OCI-LY1 (cell line): ENCODE measurements at regions not wholly inside any gene's neighbourhood (a gene's known extent, or its start where the extent isn't known, plus 50 kb on each side); places are given as distances from the start of the nearest gene placed in this dataset.
A peak's percentile ranks its signal among the peaks of the same experiment; 100 is the strongest.

Experiments
- H2AFZ ChIP-seq: fragments of 200-600 bp; sonication (generic), shearing (Covaris generic); 2 replicates; pipeline ENCODE4 v1.6.0; 2014; ENCODE audit warnings: antibody characterized with exemption, mild to moderate bottlenecking, low read length
- H3F3A ChIP-seq: fragments of 200-600 bp; sonication (generic), shearing (Covaris generic); 2 replicates; pipeline ENCODE4 v1.6.0; 2014; ENCODE audit warnings: mild to moderate bottlenecking, antibody characterized with exemption, low read length, moderate library complexity; ENCODE audit not compliant: insufficient read depth
- H3K27ac ChIP-seq: fragments of 200-600 bp; sonication (generic); 2 replicates; pipeline ENCODE4 v1.5.1; 2014; ENCODE audit warnings: low read length, mixed run types, mild to moderate bottlenecking, low read depth; ENCODE audit not compliant: poor library complexity, severe bottlenecking
- H3K27me3 ChIP-seq: fragments of 200-600 bp; sonication (generic); 2 replicates; pipeline ENCODE4 v1.6.0; 2014; ENCODE audit warnings: antibody characterized with exemption, mild to moderate bottlenecking, low read length, moderate library complexity; ENCODE audit not compliant: insufficient read depth
- H3K36me3 ChIP-seq: fragments of 200-600 bp; sonication (generic); 2 replicates; pipeline ENCODE4 v1.6.1; 2014; ENCODE audit warnings: mild to moderate bottlenecking, antibody characterized with exemption, low read length, moderate library complexity, mixed read lengths; ENCODE audit not compliant: insufficient read depth
- H3K4me1 ChIP-seq: fragments of 200-600 bp; sonication (generic); 2 replicates; pipeline ENCODE4 v1.5.1; 2014; ENCODE audit warnings: mild to moderate bottlenecking, low read length, moderate library complexity; ENCODE audit not compliant: insufficient read depth, severe bottlenecking
- H3K4me2 ChIP-seq: fragments of 200-600 bp; sonication (generic), shearing (Covaris generic); 2 replicates; pipeline ENCODE4 v1.6.1; 2014; ENCODE audit warnings: low read length
- H3K4me3 ChIP-seq: fragments of 200-600 bp; sonication (generic); 2 replicates; pipeline ENCODE4 v1.5.1; 2014; ENCODE audit warnings: low read length, low read depth, mild to moderate bottlenecking, mixed read lengths; ENCODE audit not compliant: poor library complexity, severe bottlenecking
- H3K79me2 ChIP-seq: fragments of 200-600 bp; shearing (Covaris generic); 2 replicates; pipeline ENCODE4 v1.6.1; 2016; ENCODE audit warnings: mixed run types, low read length, mixed read lengths; ENCODE audit not compliant: insufficient read depth
- H3K9ac ChIP-seq: fragments of 200-600 bp; sonication (generic), shearing (Covaris generic); 2 replicates; pipeline ENCODE4 v1.6.1; 2014; ENCODE audit warnings: mild to moderate bottlenecking, low read length, mixed read lengths
- H3K9me2 ChIP-seq: fragments of 200-600 bp; sonication (generic), shearing (Covaris generic); 2 replicates; pipeline ENCODE4 v1.6.1; 2014; ENCODE audit warnings: low read depth, mild to moderate bottlenecking, low read length, mixed read lengths
- H3K9me3 ChIP-seq: fragments of 200-600 bp; shearing (Covaris generic); 2 replicates; pipeline ENCODE4 v1.6.1; 2014; ENCODE audit warnings: low read length, mixed read lengths
- H4K20me1 ChIP-seq: fragments of 200-600 bp; sonication (generic), shearing (Covaris generic); 2 replicates; pipeline ENCODE4 v1.6.0; 2016; ENCODE audit warnings: mild to moderate bottlenecking, low read length; ENCODE audit not compliant: insufficient read depth
- CTCF ChIP-seq: fragments of 200-600 bp; sonication (generic), shearing (Covaris generic); IDR thresholded peaks from 2 replicates; pipeline ENCODE4 v1.5.1; 2017; ENCODE audit warnings: mild to moderate bottlenecking, antibody characterized with exemption, low read length, moderate library complexity, mixed read lengths
- EZH2 ChIP-seq: fragments of 200-600 bp; sonication (generic), shearing (Covaris generic); IDR thresholded peaks from 2 replicates; pipeline ENCODE4 v1.8.0; 2017; ENCODE audit warnings: borderline replicate concordance, mixed run types, mild to moderate bottlenecking, antibody characterized with exemption, low read length, moderate library complexity, mixed read lengths

- H3K9me3 ChIP-seq = no peaks in the 10 kb centered on the region
- no peaks in the 10 kb centered on the region for H3F3A ChIP-seq
- H3K4me3 ChIP-seq = no peak overlapping the region
- TF ChIP-seq CTCF = no peak
- no peaks in the 10 kb centered on the region for H3K27me3 ChIP-seq
- no peaks in the 10 kb centered on the region for H3K36me3 ChIP-seq
- no peak overlapping the region for H3K27ac ChIP-seq
- H3K9ac ChIP-seq = no peak overlapping the region
- H3K4me2 ChIP-seq = no peak overlapping the region
- no peaks in the 10 kb centered on the region for H4K20me1 ChIP-seq
- no peaks in the 10 kb centered on the region for H3K9me2 ChIP-seq
- H3K4me1 ChIP-seq = peaks cover 28% of the 10 kb centered on the region
- no peaks in the 10 kb centered on the region for H3K79me2 ChIP-seq
- H2AFZ ChIP-seq = no peak overlapping the region
Observed at GRCh38 chr2:64258566-64258965, 114.3 kb upstream of the PELI1 start.

GRCh38 chr2:64259312-64259711 lies 115.1 kb upstream of the PELI1 start:
- Histone ChIP-seq H3K36me3 (no peaks in the 10 kb centered on the region), H3K27ac (no peak overlapping the region), H3K27me3 (no peaks in the 10 kb centered on the region)

GRCh38 chr2:64260093-64260803 lies 116.0 kb upstream of the PELI1 start:
- no peak for TF ChIP-seq EZH2
- no peak for TF ChIP-seq CTCF
- Histone ChIP-seq H3K9ac (peak overlapping the region; percentile 11; the same call in 1 of the 2 replicates), H3F3A (no peaks in the 10 kb centered on the region), H3K9me3 (no peaks in the 10 kb centered on the region), H3K27ac (peak overlapping the region; percentile 78), H3K4me2 (peak overlapping the region; percentile 66), H3K9me2 (no peaks in the 10 kb centered on the region), H3K4me1 (peaks cover 30% of the 10 kb centered on the region), H3K79me2 (no peaks in the 10 kb centered on the region), H2AFZ (no peak overlapping the region), H3K4me3 (peak overlapping the region; percentile 34), H3K27me3 (no peaks in the 10 kb centered on the region), H4K20me1 (no peaks in the 10 kb centered on the region), H3K36me3 (no peaks in the 10 kb centered on the region)

More at GRCh38 chr2:64259312-64259711, 115.1 kb upstream of the PELI1 start:
- Histone ChIP-seq H3K9me2 (no peaks in the 10 kb centered on the region), H3F3A (no peaks in the 10 kb centered on the region), H4K20me1 (no peaks in the 10 kb centered on the region), H3K9me3 (no peaks in the 10 kb centered on the region), H3K79me2 (no peaks in the 10 kb centered on the region), H3K4me3 (no peak overlapping the region), H3K4me1 (peaks cover 30% of the 10 kb centered on the region), H3K9ac (no peak overlapping the region), H3K4me2 (no peak overlapping the region), H2AFZ (no peak overlapping the region)
- TF ChIP-seq EZH2 (no peak), CTCF (no peak)
